ENCODE measurements at regions not wholly inside any gene's neighbourhood (a gene's known extent, or its start where the extent isn't known, plus 50 kb on each side); places are given as distances from the start of the nearest gene placed in this dataset.

DNA sequence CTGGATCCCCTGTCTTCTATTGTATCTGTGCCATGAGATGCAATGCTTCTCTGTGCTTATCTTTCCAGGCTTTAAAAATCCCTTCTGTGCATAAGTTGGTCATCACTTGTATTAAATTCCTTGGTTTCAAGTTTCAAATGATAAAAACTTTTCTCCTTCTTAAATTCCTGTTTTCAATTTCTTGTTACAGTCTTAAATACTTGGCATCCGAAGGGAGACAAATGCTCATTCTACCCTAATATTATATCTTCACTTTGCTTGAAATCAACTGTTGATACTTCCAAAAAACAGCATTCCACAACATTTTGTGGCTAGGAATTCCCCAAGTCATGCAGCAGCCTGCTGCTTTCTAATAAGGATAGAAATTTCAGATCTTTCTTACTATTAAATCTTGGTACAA is 413.2 kb upstream of the ACTBL2 start:
- TF ChIP-seq POLR2A (IDR thresholded peaks at IDR 0.05; ENCODE audit: low read depth, low read length) (no peak), POLR2AphosphoS5 (IDR thresholded peaks at IDR 0.05; ENCODE audit: low read depth, low read length) (no peak), PAX5 (IDR thresholded peaks at IDR 0.05; ENCODE audit: insufficient read depth, low read length, severe bottlenecking) (no peak)
